NT2/D1 (cell line): ENCODE measurements at regions not wholly inside any gene's neighbourhood (a gene's known extent, or its start where the extent isn't known, plus 50 kb on each side); places are given as distances from the start of the nearest gene placed in this dataset.

ENCODE experiments used
- SUZ12 ChIP-seq: IDR thresholded peaks from 2 replicates; pipeline ENCODE4 v1.6.1; 2011; ENCODE audit not compliant: insufficient read length, insufficient read depth; ENCODE audit errors: extremely low read depth
- YY1 ChIP-seq: IDR thresholded peaks from 2 replicates; pipeline ENCODE4 v1.6.1; 2011; ENCODE audit not compliant: insufficient read length, insufficient read depth

DNA sequence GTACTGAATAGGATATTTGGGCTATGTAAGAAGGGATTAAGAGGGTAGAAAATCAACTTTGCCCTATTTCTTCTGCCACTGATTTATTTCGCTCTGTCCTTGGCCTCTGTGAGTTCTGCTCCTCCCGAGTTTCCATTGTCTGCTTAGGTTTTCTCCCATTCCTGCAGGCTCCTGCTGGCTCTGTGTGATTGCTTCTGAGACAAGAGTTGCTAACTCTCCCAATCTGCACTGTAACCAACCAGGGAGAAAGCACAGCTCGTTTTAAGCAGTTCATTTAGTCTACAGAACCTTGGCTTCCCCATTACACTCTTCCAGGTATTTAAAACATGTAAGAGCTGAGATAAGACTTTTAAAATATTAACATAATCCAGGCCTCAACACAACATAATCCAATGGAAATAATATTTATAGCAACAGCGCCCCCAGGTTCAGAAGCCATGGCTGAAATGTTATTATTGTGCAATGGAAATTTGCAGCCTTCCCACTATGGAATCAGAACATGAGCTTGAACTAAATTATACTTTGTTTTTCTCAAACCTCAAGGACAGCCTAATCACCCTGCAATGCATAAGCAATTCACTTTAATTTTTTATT lies 203.5 kb downstream of the ERCC6L2 start:
- no peak for TF ChIP-seq SUZ12
- no peak for TF ChIP-seq YY1
